Esophagus squamous epithelium (tissue), 4 donors: ENCODE measurements at regions not wholly inside any gene's neighbourhood (a gene's known extent, or its start where the extent isn't known, plus 50 kb on each side); places are given as distances from the start of the nearest gene placed in this dataset.

Experiments
- CTCF ChIP-seq, 6 experiments: fragments of 450-650 bp in 4 of 6; fragments of 200-600 bp in 2 of 6; sonication (generic) in 2 of 6; IDR thresholded peaks; one replicate each; pipeline ENCODE4 v1.5.1; 2016 to 2019; ENCODE audit warnings: antibody characterized with exemption in 6 of 6, mild to moderate bottlenecking in 4 of 6, moderate library complexity in 4 of 6
- POLR2A ChIP-seq, 4 donors: fragments of 450-650 bp; IDR thresholded peaks; one replicate each; pipeline ENCODE4 v1.6.1; 2017; ENCODE audit warnings: antibody characterized with exemption in 4 of 4, mild to moderate bottlenecking in 4 of 4, moderate library complexity in 3 of 4

- TF ChIP-seq POLR2A (IDR thresholded peaks at IDR 0.05) (no peak), CTCF (IDR thresholded peaks at IDR 0.05) (no peak)
Measured at GRCh38 chr4:11685481-11685880, 256.8 kb upstream of the HS3ST1 start.
